ENCODE measurements at regions not wholly inside any gene's neighbourhood (a gene's known extent, or its start where the extent isn't known, plus 50 kb on each side); places are given as distances from the start of the nearest gene placed in this dataset.

- Histone ChIP-seq H3K27ac (no peak overlapping the region), H3K4me3 (no peak overlapping the region), H3K4me1 (replicated peaks) (no peaks in the 10 kb centered on the region), H3K9me3 (no peaks in the 10 kb centered on the region), H3K36me3 (no peaks in the 10 kb centered on the region), H3K27me3 (replicated peaks; ENCODE audit: insufficient read depth) (no peaks in the 10 kb centered on the region)
- no peak for DNase-seq (ENCODE audit: low spot score)
- TF ChIP-seq POLR2A (IDR thresholded peaks at IDR 0.05) = no peak
- TF ChIP-seq CTCF (IDR thresholded peaks at IDR 0.05) = no peak
- TF ChIP-seq POLR2AphosphoS5 (IDR thresholded peaks at IDR 0.05) = no peak
- intact Hi-C loops (cut with DNase I) = no loop called here
Measured at GRCh38 chr5:110852053-110852452, 113.2 kb downstream of the SLC25A46 start.

- no peaks in the 10 kb centered on the region for H3K4me1 ChIP-seq (replicated peaks)
- no peak for DNase-seq (ENCODE audit: low spot score)
- intact Hi-C loops (cut with DNase I) = no loop called here
- no peak overlapping the region for H3K27ac ChIP-seq
- no peaks in the 10 kb centered on the region for H3K9me3 ChIP-seq
- no peaks in the 10 kb centered on the region for H3K36me3 ChIP-seq
- 95% methylated on average over 1 of the region's 1 CpG for WGBS
- TF ChIP-seq POLR2A (IDR thresholded peaks at IDR 0.05) (no peak), CTCF (IDR thresholded peaks at IDR 0.05) (no peak), POLR2AphosphoS5 (IDR thresholded peaks at IDR 0.05) (no peak)
- H3K27me3 ChIP-seq (replicated peaks; ENCODE audit: insufficient read depth) = no peaks in the 10 kb centered on the region
- H3K4me3 ChIP-seq = no peak overlapping the region
Measured at GRCh38 chr5:110852541-110852940, 113.7 kb downstream of the SLC25A46 start.

- intact Hi-C loops (cut with DNase I) = no loop called here
- no peak overlapping the region for H3K27ac ChIP-seq
- no peaks in the 10 kb centered on the region for H3K36me3 ChIP-seq
- WGBS = 65% methylated on average over 3 of the region's 3 CpGs
- no peak for TF ChIP-seq CTCF (IDR thresholded peaks at IDR 0.05)
- TF ChIP-seq POLR2A (IDR thresholded peaks at IDR 0.05) = no peak
- no peak for TF ChIP-seq POLR2AphosphoS5 (IDR thresholded peaks at IDR 0.05)
- no peaks in the 10 kb centered on the region for H3K4me1 ChIP-seq (replicated peaks)
- no peak overlapping the region for H3K4me3 ChIP-seq
- no peaks in the 10 kb centered on the region for H3K9me3 ChIP-seq
- no peaks in the 10 kb centered on the region for H3K27me3 ChIP-seq (replicated peaks; ENCODE audit: insufficient read depth)
- DNase-seq (ENCODE audit: low spot score) = no peak
Measured at GRCh38 chr5:110853267-110853666, 114.5 kb downstream of the SLC25A46 start.

- 67% methylated on average over 1 of the region's 1 CpG for WGBS
- intact Hi-C loops (cut with DNase I) = no loop called here
Measured at GRCh38 chr5:110854200-110854599, 115.4 kb downstream of the SLC25A46 start.

More at GRCh38 chr5:110854200-110854599, 115.4 kb downstream of the SLC25A46 start:
- H3K9me3 ChIP-seq = no peaks in the 10 kb centered on the region
- no peak for DNase-seq (ENCODE audit: low spot score)
- TF ChIP-seq POLR2AphosphoS5 (IDR thresholded peaks at IDR 0.05) (no peak), CTCF (IDR thresholded peaks at IDR 0.05) (no peak), POLR2A (IDR thresholded peaks at IDR 0.05) (no peak)
- H3K27me3 ChIP-seq (replicated peaks; ENCODE audit: insufficient read depth) = no peaks in the 10 kb centered on the region
- no peaks in the 10 kb centered on the region for H3K4me1 ChIP-seq (replicated peaks)
- no peak overlapping the region for H3K27ac ChIP-seq
- H3K4me3 ChIP-seq = no peak overlapping the region
- no peaks in the 10 kb centered on the region for H3K36me3 ChIP-seq
